ENCODE measurements at regions not wholly inside any gene's neighbourhood (a gene's known extent, or its start where the extent isn't known, plus 50 kb on each side); places are given as distances from the start of the nearest gene placed in this dataset.
"Not testable (repeated sequence)": the region's sequence is repeated elsewhere in the genome, so short reads cannot be mapped to it uniquely, and the experiment has no call there.

GRCh38 chr1:157382351-157382750, 170.0 kb downstream of the FCRL5 start:
- intact Hi-C loops (cut with micrococcal nuclease; ENCODE audit: unreplicated experiment), result no loop called here
- H3K9me3 ChIP-seq, result no peaks in the 10 kb centered on the region
- Mint-ChIP-seq H3K27me3 (ENCODE audit: insufficient read depth, unreplicated experiment) (no peaks in the 10 kb centered on the region), H3K4me1 (ENCODE audit: low read depth, unreplicated experiment) (no peaks in the 10 kb centered on the region), H3K27ac (ENCODE audit: unreplicated experiment) (no peak overlapping the region), H3K36me3 (ENCODE audit: insufficient read depth, unreplicated experiment) (no peaks in the 10 kb centered on the region), H3K9me3 (ENCODE audit: unreplicated experiment) (peaks cover under 1% of the 10 kb centered on the region), H3K4me3 (ENCODE audit: unreplicated experiment) (no peak overlapping the region)
- DNase-seq, result no peak
- H3K27me3 ChIP-seq (replicated peaks; ENCODE audit: control insufficient read depth, insufficient read depth, low read length), result no peaks in the 10 kb centered on the region
- ChIA-PET POLR2A (no interaction called here), CTCF (no interaction called here)
- no peaks in the 10 kb centered on the region for H3K36me3 ChIP-seq (ENCODE audit: control insufficient read depth, insufficient read depth, low read length)
- no peak for TF ChIP-seq CTCF (IDR thresholded peaks at IDR 0.05; ENCODE audit: insufficient read depth in 1 of 2, low read depth in 1 of 2, low read length in 1 of 2, severe bottlenecking in 1 of 2, unreplicated experiment in 1 of 2)
- no TSS peak for BruUV-seq (replicated peaks)
- H3K4me1 ChIP-seq, result no peaks in the 10 kb centered on the region
- no peak overlapping the region for H3K4me3 ChIP-seq (ENCODE audit: low read depth, low read length)

GRCh38 chr1:157380523-157380922, 171.8 kb downstream of the FCRL5 start:
- DNase-seq, result no peak
- Mint-ChIP-seq H3K9me3 (ENCODE audit: unreplicated experiment) (no peaks in the 10 kb centered on the region), H3K27me3 (ENCODE audit: insufficient read depth, unreplicated experiment) (no peaks in the 10 kb centered on the region), H3K36me3 (ENCODE audit: insufficient read depth, unreplicated experiment) (no peaks in the 10 kb centered on the region), H3K4me1 (ENCODE audit: low read depth, unreplicated experiment) (no peaks in the 10 kb centered on the region), H3K27ac (ENCODE audit: unreplicated experiment) (no peak overlapping the region), H3K4me3 (ENCODE audit: unreplicated experiment) (no peak overlapping the region)
- Histone ChIP-seq H3K9me3 (no peaks in the 10 kb centered on the region), H3K4me1 (no peaks in the 10 kb centered on the region), H3K4me3 (ENCODE audit: low read depth, low read length) (no peak overlapping the region), H3K27me3 (replicated peaks; ENCODE audit: control insufficient read depth, insufficient read depth, low read length) (no peaks in the 10 kb centered on the region), H3K36me3 (ENCODE audit: control insufficient read depth, insufficient read depth, low read length) (no peaks in the 10 kb centered on the region)
- CTCF ChIA-PET, result no interaction called here
- no peak for TF ChIP-seq CTCF (IDR thresholded peaks at IDR 0.05; ENCODE audit: insufficient read depth in 1 of 2, low read depth in 1 of 2, low read length in 1 of 2, severe bottlenecking in 1 of 2, unreplicated experiment in 1 of 2)
- intact Hi-C loops (cut with micrococcal nuclease; ENCODE audit: unreplicated experiment), result no loop called here
- POLR2A ChIA-PET, result no interaction called here
- BruUV-seq (replicated peaks), result no TSS peak

DNA sequence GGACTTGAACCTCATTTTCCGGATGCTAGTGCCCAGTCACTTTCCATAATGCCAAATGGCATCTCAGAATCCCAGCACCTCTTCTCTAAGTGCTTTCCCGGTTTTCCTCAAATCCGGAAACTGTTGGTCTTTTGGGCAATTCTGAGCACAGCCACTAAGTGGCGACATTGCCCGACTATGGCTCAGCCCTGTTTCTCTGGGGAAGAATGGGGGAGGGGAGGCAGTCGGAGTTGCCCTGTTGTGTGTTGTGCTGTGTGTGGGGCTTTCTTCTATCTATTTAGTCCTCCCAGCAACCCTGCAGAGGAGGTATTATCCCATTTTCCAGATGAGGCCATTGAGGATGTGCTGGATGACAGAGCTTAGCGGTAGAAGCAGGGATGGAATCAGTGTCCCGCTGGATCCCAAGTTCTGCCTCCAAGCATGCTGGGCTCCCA, 175.0 kb downstream of the FCRL5 start:
- H3K4me1 ChIP-seq; H3K27ac Mint-ChIP-seq (ENCODE audit: unreplicated experiment); CTCF ChIA-PET; H3K36me3 ChIP-seq (ENCODE audit: control insufficient read depth, insufficient read depth, low read length); intact Hi-C loops (cut with micrococcal nuclease; ENCODE audit: unreplicated experiment); H3K4me1 Mint-ChIP-seq (ENCODE audit: low read depth, unreplicated experiment); H3K27me3 Mint-ChIP-seq (ENCODE audit: insufficient read depth, unreplicated experiment); H3K4me3 Mint-ChIP-seq (ENCODE audit: unreplicated experiment); H3K27me3 ChIP-seq (replicated peaks; ENCODE audit: control insufficient read depth, insufficient read depth, low read length); H3K36me3 Mint-ChIP-seq (ENCODE audit: insufficient read depth, unreplicated experiment); H3K4me3 ChIP-seq (ENCODE audit: low read depth, low read length); POLR2A ChIA-PET; H3K9me3 ChIP-seq; H3K9me3 Mint-ChIP-seq (ENCODE audit: unreplicated experiment); BruUV-seq (replicated peaks): not testable (repeated sequence)
- peak; percentile 39 to 58 for TF ChIP-seq CTCF (IDR thresholded peaks at IDR 0.05; ENCODE audit: insufficient read depth in 1 of 2, low read depth in 1 of 2, low read length in 1 of 2, severe bottlenecking in 1 of 2, unreplicated experiment in 1 of 2)
- peak; percentile 46 to 55 for DNase-seq

Data from Caco-2 (cell line).